B cell (primary cell): ENCODE measurements at regions not wholly inside any gene's neighbourhood (a gene's known extent, or its start where the extent isn't known, plus 50 kb on each side); places are given as distances from the start of the nearest gene placed in this dataset.

ENCODE experiments used
- EZH2 ChIP-seq: IDR thresholded peaks from 2 replicates; pipeline ENCODE4 v1.6.1; 2012; ENCODE audit warnings: borderline replicate concordance, low read depth, mild to moderate bottlenecking, moderate library complexity, low read length; ENCODE audit not compliant: insufficient read depth, poor library complexity, severe bottlenecking
- TF ChIP-seq, protein P1 (sequence below): fragments of 200-600 bp; IDR thresholded peaks from one replicate; pipeline ENCODE4 v1.8.0; 2022; ENCODE audit warnings: antibody characterized with exemption, mild to moderate bottlenecking

DNA sequence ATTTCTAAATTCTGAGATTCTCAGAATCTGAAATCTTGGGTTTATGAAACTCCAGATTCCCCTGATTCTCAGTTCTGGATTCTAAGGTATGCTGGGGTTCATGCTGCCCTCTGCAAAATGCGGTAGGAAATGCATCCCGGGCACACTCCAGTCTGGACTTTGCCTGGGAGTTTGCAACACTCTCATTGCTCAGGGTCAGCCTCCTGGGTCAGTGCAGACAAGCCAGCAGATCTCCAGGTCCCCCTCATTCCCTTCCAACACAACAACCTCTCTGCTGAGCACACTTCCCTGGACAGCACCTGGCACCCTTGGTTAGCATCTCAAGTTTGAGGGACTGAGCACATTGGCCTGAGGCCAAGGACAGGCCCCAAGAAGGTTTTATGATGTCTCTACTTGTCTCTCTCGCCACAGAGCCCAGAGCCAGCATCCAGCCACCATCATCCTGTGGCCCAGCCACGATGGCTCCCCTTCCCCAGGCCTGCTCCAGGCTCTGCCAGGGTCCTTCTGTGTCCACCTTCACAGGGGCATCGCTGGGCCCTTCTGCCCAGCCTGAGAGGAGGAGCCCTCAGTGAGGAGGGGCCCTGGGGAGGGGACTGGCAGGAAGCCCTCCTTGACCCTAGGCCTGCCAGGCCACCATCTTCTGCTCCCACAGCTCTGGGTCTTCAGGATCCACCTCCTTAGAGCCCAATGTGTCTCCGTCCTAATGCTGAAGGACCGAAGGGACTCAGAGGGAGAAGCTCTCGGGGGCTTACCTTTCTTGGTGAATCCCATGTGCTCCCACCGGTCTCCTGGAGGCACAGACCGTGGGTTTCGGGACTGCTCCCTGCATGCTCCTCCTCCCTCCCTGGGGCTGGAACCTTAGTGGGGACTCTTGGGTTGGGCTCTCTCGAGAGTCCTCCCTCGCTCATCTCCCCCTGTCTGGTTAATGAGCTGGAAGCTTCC, 550.7 kb downstream of the PTPRU start:
- TF ChIP-seq, protein P1, sequence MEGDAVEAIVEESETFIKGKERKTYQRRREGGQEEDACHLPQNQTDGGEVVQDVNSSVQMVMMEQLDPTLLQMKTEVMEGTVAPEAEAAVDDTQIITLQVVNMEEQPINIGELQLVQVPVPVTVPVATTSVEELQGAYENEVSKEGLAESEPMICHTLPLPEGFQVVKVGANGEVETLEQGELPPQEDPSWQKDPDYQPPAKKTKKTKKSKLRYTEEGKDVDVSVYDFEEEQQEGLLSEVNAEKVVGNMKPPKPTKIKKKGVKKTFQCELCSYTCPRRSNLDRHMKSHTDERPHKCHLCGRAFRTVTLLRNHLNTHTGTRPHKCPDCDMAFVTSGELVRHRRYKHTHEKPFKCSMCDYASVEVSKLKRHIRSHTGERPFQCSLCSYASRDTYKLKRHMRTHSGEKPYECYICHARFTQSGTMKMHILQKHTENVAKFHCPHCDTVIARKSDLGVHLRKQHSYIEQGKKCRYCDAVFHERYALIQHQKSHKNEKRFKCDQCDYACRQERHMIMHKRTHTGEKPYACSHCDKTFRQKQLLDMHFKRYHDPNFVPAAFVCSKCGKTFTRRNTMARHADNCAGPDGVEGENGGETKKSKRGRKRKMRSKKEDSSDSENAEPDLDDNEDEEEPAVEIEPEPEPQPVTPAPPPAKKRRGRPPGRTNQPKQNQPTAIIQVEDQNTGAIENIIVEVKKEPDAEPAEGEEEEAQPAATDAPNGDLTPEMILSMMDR = no peak
- TF ChIP-seq EZH2 = no peak
